Ovary (tissue), 7 donors: ENCODE measurements at regions not wholly inside any gene's neighbourhood (a gene's known extent, or its start where the extent isn't known, plus 50 kb on each side); places are given as distances from the start of the nearest gene placed in this dataset.

Experiments used
- DNase-seq, 5 donors: peaks; one replicate each; pipeline ENCODE4 v3.0.0-alpha.2; 2019 to 2020
- H3K27ac ChIP-seq, 2 donors: fragments of 200-600 bp; one replicate each; pipeline versions ENCODE4 v1.5.1 to v1.8.0; 2019 to 2022
- H3K27me3 ChIP-seq: fragments of 200-600 bp; one replicate; pipeline ENCODE4 v1.8.0; 2022
- H3K36me3 ChIP-seq: fragments of 200-600 bp; sonication (generic); one replicate; pipeline ENCODE4 v1.5.1; 2019
- H3K4me1 ChIP-seq: one replicate; pipeline ENCODE4 v1.8.1; 2013; ENCODE audit warnings: mild to moderate bottlenecking, moderate library complexity; ENCODE audit not compliant: insufficient read depth
- H3K4me3 ChIP-seq: fragments of 200-600 bp; sonication (generic); one replicate; pipeline ENCODE4 v1.5.1; 2017
- H3K9me3 ChIP-seq, 2 donors: fragments of 200-600 bp in 1 of 2; sonication (generic) in 1 of 2; one replicate each; pipeline versions ENCODE4 v1.5.1 to v1.8.1; 2013 to 2019; ENCODE audit warnings: mild to moderate bottlenecking in 1 of 2, moderate library complexity in 1 of 2
- EP300 ChIP-seq: sonication (generic); formaldehyde crosslinking; IDR thresholded peaks from one replicate; pipeline ENCODE4 v1.6.1; 2017; ENCODE audit warnings: antibody characterized with exemption
- POLR2A ChIP-seq: fragments of 450-650 bp; IDR thresholded peaks from one replicate; pipeline ENCODE4 v1.6.1; 2017; ENCODE audit warnings: antibody characterized with exemption, mild to moderate bottlenecking, moderate library complexity
- WGBS, 3 donors: extraction: QIAGEN DNeasy Blood & Tissue Kit in 1 of 3; methylation state at CpG; one replicate each; pipeline versions ENCODE4 v1.1.5 to v1.1.7; 2013 to 2017; 5-methylcytosine and 5-hydroxymethylcytosine counted together
- intact Hi-C, 4 donors: fragments of 100-400 bp; cut with DNase I; formaldehyde crosslinking; loops; one replicate each; pipeline versions ENCODE4 v1.11.0 to v1.15.1; 2022 to 2023
- TF ChIP-seq, protein P1 (sequence below), 3 donors: fragments of 450-650 bp in 2 of 3; fragments of 200-600 bp in 1 of 3; IDR thresholded peaks; one replicate each; pipeline versions ENCODE4 v1.5.1 to v1.8.0; 2016 to 2022; ENCODE audit warnings: antibody characterized with exemption in 3 of 3, mild to moderate bottlenecking in 1 of 3
- donor health status: DM: no; HTN: no; CAD: no; lungs with moderate emphysema.
- donor health status: DM: no; HTN: no; CAD: no.
- donor health status: Bipolar disorder and iron deficiency.
- donor health status: DM: no; HTN: no; CAD: no.
- donor health status: DM: yes; HTN: yes; CAD: no.

DNA sequence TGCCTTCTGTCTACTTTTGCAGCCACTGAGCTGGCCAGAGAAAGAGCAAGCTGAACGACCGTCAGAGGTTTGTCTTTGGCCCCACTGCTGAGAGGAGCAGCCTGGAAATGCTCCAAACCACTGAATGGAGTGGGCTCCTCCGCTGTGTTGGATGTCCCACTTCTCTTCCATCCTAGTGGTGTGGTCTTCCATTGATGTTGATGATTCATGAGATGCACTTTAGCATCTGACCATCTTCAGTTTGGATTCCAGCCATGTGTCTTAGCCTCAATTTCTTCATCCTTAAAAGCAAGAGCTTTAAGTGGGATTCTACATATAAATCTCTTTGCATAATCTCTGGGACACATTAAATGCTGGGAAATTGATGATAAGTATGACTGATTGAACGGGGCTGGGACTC lies 276.9 kb downstream of the SIPA1L2 start:
- Histone ChIP-seq H3K27me3 (no peaks in the 10 kb centered on the region), H3K27ac (no peak overlapping the region), H3K36me3 (no peaks in the 10 kb centered on the region), H3K4me3 (no peak overlapping the region), H3K4me1 (no peaks in the 10 kb centered on the region), H3K9me3 (no peaks in the 10 kb centered on the region)
- 44 to 55% (median 54%) methylated on average over 4 of the region's 4 CpGs for WGBS, 3 donors
- intact Hi-C loops = no loop called here
- no peak for DNase-seq
- TF ChIP-seq POLR2A (no peak), EP300 (no peak)
- TF ChIP-seq, protein P1, sequence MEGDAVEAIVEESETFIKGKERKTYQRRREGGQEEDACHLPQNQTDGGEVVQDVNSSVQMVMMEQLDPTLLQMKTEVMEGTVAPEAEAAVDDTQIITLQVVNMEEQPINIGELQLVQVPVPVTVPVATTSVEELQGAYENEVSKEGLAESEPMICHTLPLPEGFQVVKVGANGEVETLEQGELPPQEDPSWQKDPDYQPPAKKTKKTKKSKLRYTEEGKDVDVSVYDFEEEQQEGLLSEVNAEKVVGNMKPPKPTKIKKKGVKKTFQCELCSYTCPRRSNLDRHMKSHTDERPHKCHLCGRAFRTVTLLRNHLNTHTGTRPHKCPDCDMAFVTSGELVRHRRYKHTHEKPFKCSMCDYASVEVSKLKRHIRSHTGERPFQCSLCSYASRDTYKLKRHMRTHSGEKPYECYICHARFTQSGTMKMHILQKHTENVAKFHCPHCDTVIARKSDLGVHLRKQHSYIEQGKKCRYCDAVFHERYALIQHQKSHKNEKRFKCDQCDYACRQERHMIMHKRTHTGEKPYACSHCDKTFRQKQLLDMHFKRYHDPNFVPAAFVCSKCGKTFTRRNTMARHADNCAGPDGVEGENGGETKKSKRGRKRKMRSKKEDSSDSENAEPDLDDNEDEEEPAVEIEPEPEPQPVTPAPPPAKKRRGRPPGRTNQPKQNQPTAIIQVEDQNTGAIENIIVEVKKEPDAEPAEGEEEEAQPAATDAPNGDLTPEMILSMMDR (IDR thresholded peaks at IDR 0.05) = no peak

DNA sequence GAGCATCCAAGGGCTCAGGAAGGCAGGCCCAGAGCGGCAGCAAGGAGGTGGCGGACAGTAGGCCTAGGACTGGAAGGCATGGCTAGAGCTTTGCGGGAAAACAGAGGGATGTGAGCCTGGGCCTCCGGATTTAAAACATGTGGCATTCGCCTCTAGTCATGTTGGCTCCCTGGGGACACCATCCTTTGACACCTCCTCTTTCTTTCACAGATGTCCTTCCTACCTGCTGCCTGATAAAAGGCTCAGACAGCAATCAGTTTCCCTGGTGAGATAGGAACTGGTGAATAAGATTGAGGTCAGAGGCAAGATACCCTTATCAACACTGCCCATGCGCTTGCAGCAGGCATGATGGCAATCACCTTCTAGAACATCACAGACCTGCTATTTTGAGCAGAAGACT lies 277.6 kb downstream of the SIPA1L2 start:
- Histone ChIP-seq H3K9me3 (no peaks in the 10 kb centered on the region), H3K27me3 (no peaks in the 10 kb centered on the region), H3K36me3 (no peaks in the 10 kb centered on the region), H3K4me1 (no peaks in the 10 kb centered on the region), H3K27ac (no peak overlapping the region), H3K4me3 (no peak overlapping the region)
- intact Hi-C loops = no loop called here
- WGBS, 3 donors = 94 to 97% (median 96%) methylated on average over 6 of the region's 6 CpGs
- TF ChIP-seq, protein P1 (IDR thresholded peaks at IDR 0.05) = no peak
- TF ChIP-seq POLR2A (no peak), EP300 (no peak)
- no peak for DNase-seq

GRCh38 chr1:232351335-232351734 lies 278.6 kb downstream of the SIPA1L2 start:
- H3K4me1 ChIP-seq = no peaks in the 10 kb centered on the region
- H3K9me3 ChIP-seq = no peaks in the 10 kb centered on the region
- H3K27me3 ChIP-seq = no peaks in the 10 kb centered on the region
- no peak for DNase-seq
- TF ChIP-seq POLR2A = no peak
- TF ChIP-seq, protein P1 (IDR thresholded peaks at IDR 0.05) = no peak
- TF ChIP-seq EP300 = no peak
- no peak overlapping the region for H3K27ac ChIP-seq
- intact Hi-C loops = no loop called here
- no peak overlapping the region for H3K4me3 ChIP-seq
- 95 to 98% (median 97%) methylated on average over 2 of the region's 2 CpGs for WGBS, 3 donors
- no peaks in the 10 kb centered on the region for H3K36me3 ChIP-seq

GRCh38 chr1:232346844-232347243 lies 283.1 kb downstream of the SIPA1L2 start:
- no peak for DNase-seq
- intact Hi-C loops = no loop called here
- 96 to 100% (median 96%) methylated on average over 1 of the region's 1 CpG for WGBS, 3 donors
- no peaks in the 10 kb centered on the region for H3K9me3 ChIP-seq
- no peak overlapping the region for H3K27ac ChIP-seq
- H3K4me1 ChIP-seq = no peaks in the 10 kb centered on the region
- H3K27me3 ChIP-seq = no peaks in the 10 kb centered on the region
- no peak overlapping the region for H3K4me3 ChIP-seq
- TF ChIP-seq EP300 (no peak), POLR2A (no peak)
- TF ChIP-seq, protein P1 (IDR thresholded peaks at IDR 0.05) = no peak
- H3K36me3 ChIP-seq = no peaks in the 10 kb centered on the region
